GM21526 (cell line): ENCODE measurements at regions not wholly inside any gene's neighbourhood (a gene's known extent, or its start where the extent isn't known, plus 50 kb on each side); places are given as distances from the start of the nearest gene placed in this dataset.

Experiments
- ATAC-seq: cut with Tn5 transposase; IDR thresholded peaks from one replicate; pipeline ENCODE4 v1.9.1; 2021; ENCODE audit warnings: moderate library complexity; ENCODE audit not compliant: unreplicated experiment, low FRiP score

- no peak for ATAC-seq
Measured at GRCh38 chr7:36029853-36030515, 123.1 kb upstream of the EEPD1 start.

- no peak for ATAC-seq
Measured at GRCh38 chr7:36032361-36032818, 120.7 kb upstream of the EEPD1 start.

- no peak for ATAC-seq
Measured at GRCh38 chr7:36034020-36034419, 119.0 kb upstream of the EEPD1 start.

GRCh38 chr7:36035186-36035585, 117.9 kb upstream of the EEPD1 start:
- ATAC-seq: no peak

- ATAC-seq: no peak
Measured at GRCh38 chr7:36036590-36036989, 116.5 kb upstream of the EEPD1 start.

GRCh38 chr7:36037121-36037662, 115.9 kb upstream of the EEPD1 start:
- ATAC-seq: no peak

GRCh38 chr7:36038063-36038721, 114.9 kb upstream of the EEPD1 start:
- no peak for ATAC-seq

GRCh38 chr7:36039243-36039642, 113.8 kb upstream of the EEPD1 start:
- ATAC-seq: no peak

- ATAC-seq: no peak
Measured at GRCh38 chr7:36039671-36040070, 113.4 kb upstream of the EEPD1 start.

GRCh38 chr7:36040679-36041078, 112.4 kb upstream of the EEPD1 start:
- no peak for ATAC-seq

- ATAC-seq: no peak
Measured at GRCh38 chr7:36044101-36044892, 108.8 kb upstream of the EEPD1 start.

GRCh38 chr7:36045326-36045725, 107.7 kb upstream of the EEPD1 start:
- no peak for ATAC-seq

GRCh38 chr7:36045830-36046341, 107.2 kb upstream of the EEPD1 start:
- ATAC-seq: no peak

- ATAC-seq: no peak
Measured at GRCh38 chr7:36047091-36047658, 105.9 kb upstream of the EEPD1 start.

- ATAC-seq: no peak
Measured at GRCh38 chr7:36048141-36048901, 104.7 kb upstream of the EEPD1 start.

- ATAC-seq: no peak
Measured at GRCh38 chr7:36048902-36049240, 104.2 kb upstream of the EEPD1 start.

- ATAC-seq: no peak
Measured at GRCh38 chr7:36051501-36051900, 101.6 kb upstream of the EEPD1 start.

- ATAC-seq: no peak
Measured at GRCh38 chr7:36053589-36053988, 99.5 kb upstream of the EEPD1 start.

- ATAC-seq: no peak
Measured at GRCh38 chr7:36054637-36055036, 98.4 kb upstream of the EEPD1 start.

- no peak for ATAC-seq
Measured at GRCh38 chr7:36055207-36055606, 97.8 kb upstream of the EEPD1 start.
